ENCODE measurements at regions not wholly inside any gene's neighbourhood (a gene's known extent, or its start where the extent isn't known, plus 50 kb on each side); places are given as distances from the start of the nearest gene placed in this dataset.

DNA sequence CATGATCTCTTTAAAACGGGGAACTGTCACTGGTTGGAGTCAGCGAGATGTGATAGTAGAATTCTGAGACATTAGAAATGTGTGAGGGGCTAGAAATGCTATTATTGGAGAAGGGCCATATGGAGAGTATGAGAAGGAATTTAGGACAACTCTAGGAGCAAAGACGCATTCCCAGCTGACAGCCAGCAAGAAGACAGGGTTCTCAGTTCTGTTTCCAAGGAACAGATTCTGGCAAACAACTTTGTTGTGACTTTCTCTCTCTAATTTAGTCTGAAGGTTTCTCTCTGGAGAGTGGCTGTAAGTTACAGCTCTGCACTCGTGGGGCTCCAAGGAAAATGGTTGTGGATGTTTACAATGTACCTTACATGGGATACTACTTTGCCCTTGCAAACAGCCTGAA lies 876.3 kb downstream of the FAM181B start:
- H3K27me3 ChIP-seq (ENCODE audit: control insufficient read depth, insufficient read depth, low read length) = no peaks in the 10 kb centered on the region
- ChIA-PET POLR2A (no interaction called here), CTCF (no interaction called here)
- TF ChIP-seq, protein P1, sequence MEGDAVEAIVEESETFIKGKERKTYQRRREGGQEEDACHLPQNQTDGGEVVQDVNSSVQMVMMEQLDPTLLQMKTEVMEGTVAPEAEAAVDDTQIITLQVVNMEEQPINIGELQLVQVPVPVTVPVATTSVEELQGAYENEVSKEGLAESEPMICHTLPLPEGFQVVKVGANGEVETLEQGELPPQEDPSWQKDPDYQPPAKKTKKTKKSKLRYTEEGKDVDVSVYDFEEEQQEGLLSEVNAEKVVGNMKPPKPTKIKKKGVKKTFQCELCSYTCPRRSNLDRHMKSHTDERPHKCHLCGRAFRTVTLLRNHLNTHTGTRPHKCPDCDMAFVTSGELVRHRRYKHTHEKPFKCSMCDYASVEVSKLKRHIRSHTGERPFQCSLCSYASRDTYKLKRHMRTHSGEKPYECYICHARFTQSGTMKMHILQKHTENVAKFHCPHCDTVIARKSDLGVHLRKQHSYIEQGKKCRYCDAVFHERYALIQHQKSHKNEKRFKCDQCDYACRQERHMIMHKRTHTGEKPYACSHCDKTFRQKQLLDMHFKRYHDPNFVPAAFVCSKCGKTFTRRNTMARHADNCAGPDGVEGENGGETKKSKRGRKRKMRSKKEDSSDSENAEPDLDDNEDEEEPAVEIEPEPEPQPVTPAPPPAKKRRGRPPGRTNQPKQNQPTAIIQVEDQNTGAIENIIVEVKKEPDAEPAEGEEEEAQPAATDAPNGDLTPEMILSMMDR (IDR thresholded peaks at IDR 0.05; ENCODE audit: insufficient read depth, low read depth, low read length) = no peak
- DNase-seq (ENCODE audit: low read depth) = no peak
- H3K4me3 ChIP-seq (ENCODE audit: low read depth, low read length) = no peak overlapping the region
- H3K36me3 ChIP-seq (ENCODE audit: control insufficient read depth, insufficient read depth, low read length) = no peaks in the 10 kb centered on the region

DNA sequence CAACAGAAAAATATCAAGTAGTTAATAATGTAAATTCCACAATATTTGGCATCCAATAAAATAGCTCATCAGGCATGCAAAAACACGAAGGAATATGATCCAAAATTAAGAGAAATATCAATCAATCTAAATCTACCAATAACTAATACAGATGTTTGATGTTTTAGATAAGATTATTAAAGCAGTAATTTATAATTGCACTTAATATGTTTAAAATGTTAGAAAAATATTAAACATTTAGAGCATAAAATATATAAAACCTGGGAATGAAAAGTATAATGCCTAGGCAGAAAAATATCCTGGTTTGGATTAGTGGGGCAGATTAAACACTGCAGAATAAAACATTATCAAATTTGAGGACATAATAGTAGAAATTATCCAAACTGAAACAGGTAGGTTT lies 879.9 kb downstream of the FAM181B start:
- ChIA-PET POLR2A (no interaction called here), CTCF (no interaction called here)
- Histone ChIP-seq H3K4me3 (ENCODE audit: low read depth, low read length) (no peak overlapping the region), H3K36me3 (ENCODE audit: control insufficient read depth, insufficient read depth, low read length) (no peaks in the 10 kb centered on the region), H3K27me3 (ENCODE audit: control insufficient read depth, insufficient read depth, low read length) (no peaks in the 10 kb centered on the region)
- TF ChIP-seq, protein P1 (IDR thresholded peaks at IDR 0.05; ENCODE audit: insufficient read depth, low read depth, low read length) = no peak
- DNase-seq (ENCODE audit: low read depth) = no peak

DNA sequence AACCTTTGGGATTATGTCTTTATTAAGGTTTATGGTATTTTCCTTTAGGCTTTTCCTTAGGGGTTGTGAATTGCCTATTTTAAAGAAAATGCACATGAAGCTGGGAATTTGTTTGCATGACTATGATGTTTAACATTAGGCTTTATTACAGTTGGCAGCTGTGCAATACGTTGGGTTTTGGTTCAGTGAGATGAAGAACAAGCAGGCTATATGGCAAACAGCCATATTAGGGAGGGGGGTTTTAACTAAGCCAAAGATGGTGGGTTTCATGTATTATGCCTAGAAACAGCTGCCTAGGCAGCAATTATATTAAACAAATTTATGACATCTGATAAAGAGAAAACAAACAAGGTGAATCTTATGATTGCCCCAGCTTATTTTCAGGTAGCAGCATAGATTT lies 880.8 kb downstream of the FAM181B start:
- H3K27me3 ChIP-seq (ENCODE audit: control insufficient read depth, insufficient read depth, low read length) = no peaks in the 10 kb centered on the region
- H3K36me3 ChIP-seq (ENCODE audit: control insufficient read depth, insufficient read depth, low read length) = no peaks in the 10 kb centered on the region
- TF ChIP-seq, protein P1 (IDR thresholded peaks at IDR 0.05; ENCODE audit: insufficient read depth, low read depth, low read length) = no peak
- ChIA-PET CTCF (interaction anchor here (0.6 kb wide), 1 partner anchor 133 kb away, joined by 3 read pairs; no protein-coding TSS in a partner anchor), POLR2A (no interaction called here)
- no peak for DNase-seq (ENCODE audit: low read depth)
- H3K4me3 ChIP-seq (ENCODE audit: low read depth, low read length) = no peak overlapping the region

DNA sequence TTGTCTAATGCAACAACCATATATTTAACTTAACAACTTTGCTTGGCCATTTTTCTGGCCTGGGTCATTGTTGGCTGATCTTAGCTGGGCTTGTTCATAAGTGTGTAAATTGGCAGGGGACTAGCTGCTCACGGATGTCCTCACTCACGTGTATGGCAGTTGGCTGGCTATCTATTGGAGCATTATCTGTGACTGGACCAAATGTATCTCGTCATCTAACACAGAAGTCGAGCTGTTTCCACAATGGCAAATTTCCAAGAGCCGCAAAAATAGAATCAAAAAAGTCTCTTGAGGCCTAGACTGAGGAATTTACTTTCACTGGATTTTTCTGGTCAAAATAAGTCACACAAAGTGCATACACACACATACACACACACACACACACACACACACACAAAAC lies 893.3 kb downstream of the FAM181B start:
- no peak for DNase-seq (ENCODE audit: low read depth)
- Histone ChIP-seq H3K36me3 (ENCODE audit: control insufficient read depth, insufficient read depth, low read length) (no peaks in the 10 kb centered on the region), H3K27me3 (ENCODE audit: control insufficient read depth, insufficient read depth, low read length) (no peaks in the 10 kb centered on the region), H3K4me3 (ENCODE audit: low read depth, low read length) (no peak overlapping the region)
- TF ChIP-seq, protein P1 (IDR thresholded peaks at IDR 0.05; ENCODE audit: insufficient read depth, low read depth, low read length) = no peak
- ChIA-PET POLR2A (no interaction called here), CTCF (no interaction called here)

DNA sequence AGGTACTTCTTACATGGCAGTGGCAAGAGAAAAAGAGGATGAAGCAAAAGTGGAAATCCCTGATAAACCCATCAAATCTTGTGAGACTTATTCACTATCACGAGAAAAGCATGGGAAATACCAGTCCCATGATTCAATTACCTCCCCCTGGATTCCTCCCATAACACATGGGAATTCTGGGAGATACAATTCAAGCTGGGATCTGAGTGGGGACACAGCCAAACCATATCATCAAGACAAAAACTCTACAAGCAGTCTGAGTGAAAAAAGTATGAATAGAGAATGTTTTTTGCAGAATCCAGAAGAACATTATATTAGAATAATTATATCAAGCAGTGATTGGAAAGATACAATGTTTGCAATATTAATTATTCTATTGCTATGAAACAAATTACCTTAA lies 893.7 kb downstream of the FAM181B start:
- ChIA-PET CTCF (no interaction called here), POLR2A (no interaction called here)
- no peak overlapping the region for H3K4me3 ChIP-seq (ENCODE audit: low read depth, low read length)
- no peaks in the 10 kb centered on the region for H3K36me3 ChIP-seq (ENCODE audit: control insufficient read depth, insufficient read depth, low read length)
- TF ChIP-seq, protein P1 (IDR thresholded peaks at IDR 0.05; ENCODE audit: insufficient read depth, low read depth, low read length) = no peak
- no peaks in the 10 kb centered on the region for H3K27me3 ChIP-seq (ENCODE audit: control insufficient read depth, insufficient read depth, low read length)
- no peak for DNase-seq (ENCODE audit: low read depth)
